Dermis microvascular lymphatic vessel endothelial cell (primary cell): ENCODE measurements at regions not wholly inside any gene's neighbourhood (a gene's known extent, or its start where the extent isn't known, plus 50 kb on each side); places are given as distances from the start of the nearest gene placed in this dataset.

Source experiments
- DNase-seq, 2 donors: peaks; one replicate each; pipeline versions ENCODE4 v3.0.0 to v3.0.0-alpha.2; 2010; ENCODE audit warnings: low read depth in 2 of 2

DNA sequence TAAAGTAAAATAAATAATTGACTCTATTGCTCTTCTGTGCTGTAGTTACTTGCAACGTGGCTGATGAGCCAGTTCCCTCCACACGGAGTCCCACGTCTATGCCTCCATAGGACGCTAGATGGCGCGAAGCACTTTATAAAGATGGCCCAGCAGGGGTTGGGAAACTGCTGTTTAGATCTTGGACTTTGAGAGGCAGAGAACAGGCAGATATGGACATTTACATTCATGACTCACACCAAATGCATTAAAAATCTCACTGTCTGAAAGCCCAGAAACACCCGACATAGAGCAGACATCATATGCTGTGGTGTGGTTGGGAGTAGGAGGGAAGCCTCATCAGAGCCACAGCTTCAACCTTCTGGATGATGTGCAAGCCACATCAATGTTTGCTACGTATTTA, 643.1 kb upstream of the ARGLU1 start:
- DNase-seq: peak; percentile 72 to 88

- DNase-seq: peak in 1 of 2 donors; percentile 48
These were observed 642.7 kb upstream of the ARGLU1 start for GRCh38 chr13:107210723-107211030.

- peak in 1 of 2 donors; percentile 57 for DNase-seq
These were observed 642.1 kb upstream of the ARGLU1 start for GRCh38 chr13:107209824-107210722.

- DNase-seq: peak in 1 of 2 donors; percentile 20
These were observed 641.0 kb upstream of the ARGLU1 start for GRCh38 chr13:107208889-107209288.

DNA sequence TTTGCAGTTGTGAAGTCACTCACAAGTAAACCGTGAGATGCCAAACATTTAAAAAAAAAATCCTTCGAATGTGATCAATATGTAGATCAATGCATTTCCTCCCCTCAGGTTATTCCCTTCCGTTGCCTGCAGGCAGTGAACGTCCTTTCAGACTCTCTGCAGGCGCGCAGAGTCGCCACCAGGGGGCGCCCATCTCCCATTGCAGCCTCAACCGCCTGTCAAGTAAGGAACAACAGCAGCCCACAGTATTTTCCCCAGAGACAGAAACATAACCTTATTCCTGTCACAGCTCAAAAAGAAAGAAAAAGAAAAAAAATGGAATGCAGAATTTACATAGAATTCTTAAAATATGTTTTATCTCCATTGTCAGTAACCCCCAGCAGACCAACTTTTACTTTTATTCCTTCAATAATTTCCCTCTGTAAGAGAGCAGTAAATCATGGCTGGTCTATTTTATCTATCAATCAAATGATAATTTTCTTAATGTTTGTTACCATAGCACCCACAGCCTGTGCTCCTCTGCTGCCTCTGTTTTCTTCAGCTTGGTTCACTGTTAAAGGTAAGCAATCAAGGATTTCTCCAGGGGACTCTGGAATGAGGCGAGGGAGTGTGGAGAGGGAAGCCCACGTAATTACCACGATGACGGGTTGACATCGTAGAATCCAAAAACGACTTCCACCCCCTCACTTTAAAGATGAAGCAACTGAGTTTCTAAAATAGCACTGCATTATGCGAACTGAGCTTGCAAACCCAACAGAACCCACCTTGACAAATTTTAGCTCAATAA, 637.6 kb upstream of the ARGLU1 start:
- DNase-seq: peak; percentile 47 to 79

DNA sequence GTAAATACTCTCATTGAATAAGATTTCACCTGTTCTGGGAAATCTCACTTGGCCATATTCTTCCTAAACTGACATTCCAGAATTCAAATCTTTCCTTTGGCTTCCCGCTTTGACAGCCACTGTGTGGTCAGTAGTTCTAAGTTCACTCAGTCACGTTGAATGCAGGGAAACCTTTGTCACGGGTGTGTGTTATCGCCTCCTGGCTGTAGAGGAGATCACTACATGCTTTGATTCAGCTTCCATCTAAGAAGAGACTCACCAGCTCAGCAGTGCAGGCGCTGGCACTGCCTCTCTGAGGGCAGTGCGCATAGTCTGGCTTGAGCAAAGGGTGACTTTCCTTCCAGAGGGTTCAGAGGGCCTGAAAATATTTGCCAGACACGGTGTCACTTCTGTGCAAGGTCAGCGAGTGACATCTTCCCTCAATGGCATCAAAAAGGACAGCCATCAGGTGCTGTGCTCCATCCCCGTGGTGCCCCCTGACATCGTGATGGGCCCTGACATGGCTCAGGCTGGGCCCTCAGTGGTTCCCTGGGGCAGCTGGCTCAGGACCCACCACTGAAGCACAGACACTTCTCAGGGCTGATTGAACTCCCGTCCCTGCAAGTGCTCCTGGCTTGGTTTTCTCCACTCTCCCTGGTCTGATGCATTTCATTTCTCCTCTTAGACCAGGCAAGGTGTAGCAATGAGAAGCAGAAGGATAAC, 635.4 kb upstream of the ARGLU1 start:
- peak; percentile 73 to 83 for DNase-seq

DNA sequence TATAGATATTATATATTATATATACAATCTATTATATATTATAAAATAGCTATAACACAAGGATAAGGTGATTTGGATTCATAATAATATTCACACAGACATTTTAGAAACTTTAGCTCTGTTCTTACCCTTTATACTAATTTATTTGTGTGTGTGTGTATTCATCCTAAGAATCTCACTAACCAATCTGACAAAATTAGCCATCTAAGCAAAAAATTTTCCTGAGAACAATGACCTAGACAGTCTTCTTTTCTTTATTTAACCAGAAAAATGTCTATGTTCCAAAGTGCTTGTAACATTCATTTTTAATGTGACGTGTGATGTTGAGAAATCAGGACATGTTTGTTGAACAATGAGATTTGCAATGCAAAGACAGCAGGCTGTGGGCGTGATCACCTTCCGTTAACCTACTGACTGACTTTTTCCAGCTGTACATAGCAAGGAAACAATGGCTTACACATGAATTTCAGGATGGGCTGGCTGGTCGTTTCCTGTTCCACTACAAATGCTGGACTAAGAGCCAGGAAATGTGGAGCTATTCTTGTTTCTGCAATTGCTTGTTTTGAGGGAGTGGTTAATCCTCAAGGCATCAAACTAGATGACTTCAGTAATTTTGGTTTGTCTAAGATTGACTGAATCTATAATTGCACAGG, 634.6 kb upstream of the ARGLU1 start:
- peak; percentile 99 to 100 for DNase-seq

- DNase-seq: no peak
These were observed 632.6 kb upstream of the ARGLU1 start for GRCh38 chr13:107200491-107200890.

- no peak for DNase-seq
These were observed 624.4 kb upstream of the ARGLU1 start for GRCh38 chr13:107192289-107192688.

DNA sequence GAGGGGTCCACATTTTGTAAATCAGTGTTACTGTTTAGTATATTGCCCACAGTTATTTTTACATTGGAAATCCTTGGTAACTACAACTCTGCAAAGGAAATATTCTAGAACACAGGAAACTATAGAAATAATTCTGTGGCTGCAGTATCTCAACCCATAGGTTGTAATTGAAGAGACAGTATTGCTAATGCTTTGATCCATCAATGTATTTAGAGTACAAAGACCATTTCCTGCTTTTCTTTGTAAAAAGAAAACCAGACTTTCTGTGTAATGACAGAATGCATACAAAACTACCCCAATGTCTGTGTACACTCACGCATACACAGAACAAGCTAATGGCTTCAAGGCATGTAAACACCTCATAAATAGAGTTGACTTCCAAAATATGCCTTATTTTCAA, 622.1 kb upstream of the ARGLU1 start:
- no peak for DNase-seq

GRCh38 chr13:107185889-107186288, 618.0 kb upstream of the ARGLU1 start:
- peak; percentile 21 to 78 for DNase-seq

- no peak for DNase-seq
These were observed 602.5 kb upstream of the ARGLU1 start for GRCh38 chr13:107170270-107170931.

DNA sequence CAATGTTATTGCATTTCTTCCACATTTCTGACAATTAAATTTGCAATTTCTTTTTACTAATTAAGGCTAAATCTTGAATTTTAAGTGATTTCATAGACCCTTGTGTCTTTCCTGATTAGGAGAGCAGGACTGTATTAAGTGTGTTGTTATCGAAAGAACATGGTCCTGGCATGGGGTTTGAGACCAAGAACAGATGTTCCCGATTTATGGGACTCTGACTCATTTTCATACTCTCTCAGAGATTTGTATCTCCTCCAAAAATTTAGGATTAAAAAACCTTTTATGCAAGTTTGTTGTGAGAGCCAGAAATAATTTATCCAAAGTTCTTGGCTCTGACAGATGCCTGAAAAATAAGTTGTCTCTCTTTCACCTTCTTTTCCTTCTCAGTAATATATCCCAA, 589.3 kb upstream of the ARGLU1 start:
- DNase-seq: no peak

GRCh38 chr13:107144432-107144831, 576.5 kb upstream of the ARGLU1 start:
- DNase-seq: peak; percentile 26 to 33

DNA sequence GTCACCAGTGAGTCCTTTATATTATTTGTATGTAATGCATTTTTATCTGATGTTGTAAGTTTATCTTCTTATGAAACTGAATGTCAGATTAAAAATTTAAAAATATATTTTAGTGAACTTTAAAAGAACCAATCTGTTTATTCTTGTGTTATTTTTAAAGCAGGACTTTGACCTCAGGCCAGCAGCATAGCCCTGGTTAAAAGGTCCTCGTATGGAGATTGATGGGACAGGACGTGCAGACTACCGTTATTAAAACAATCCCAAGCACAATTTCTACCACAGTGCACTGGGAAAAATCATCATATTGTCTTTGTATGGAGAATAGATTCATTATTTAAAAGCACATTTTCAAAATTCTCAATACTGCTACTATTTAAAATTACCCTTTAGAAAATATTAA, 573.8 kb upstream of the ARGLU1 start:
- no peak for DNase-seq

DNA sequence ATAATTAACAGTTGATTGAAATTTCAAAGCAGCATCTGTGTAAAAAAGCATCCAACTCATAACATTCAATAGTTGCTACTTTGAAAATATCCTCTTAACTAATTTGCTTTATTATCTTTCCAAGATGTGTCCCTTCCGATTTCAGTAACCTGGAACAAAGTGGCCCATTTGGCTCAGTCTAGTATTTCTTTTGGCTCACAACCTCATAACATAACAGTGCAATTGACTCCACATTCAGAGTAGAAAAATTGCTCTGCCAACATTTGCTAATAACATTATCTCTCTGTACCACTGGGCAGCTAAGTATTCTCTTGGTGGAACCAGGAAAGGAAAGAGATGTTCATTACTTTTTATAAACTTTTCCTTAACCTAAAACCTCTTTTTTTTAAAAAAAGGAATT, 571.1 kb upstream of the ARGLU1 start:
- peak; percentile 49 to 69 for DNase-seq

DNA sequence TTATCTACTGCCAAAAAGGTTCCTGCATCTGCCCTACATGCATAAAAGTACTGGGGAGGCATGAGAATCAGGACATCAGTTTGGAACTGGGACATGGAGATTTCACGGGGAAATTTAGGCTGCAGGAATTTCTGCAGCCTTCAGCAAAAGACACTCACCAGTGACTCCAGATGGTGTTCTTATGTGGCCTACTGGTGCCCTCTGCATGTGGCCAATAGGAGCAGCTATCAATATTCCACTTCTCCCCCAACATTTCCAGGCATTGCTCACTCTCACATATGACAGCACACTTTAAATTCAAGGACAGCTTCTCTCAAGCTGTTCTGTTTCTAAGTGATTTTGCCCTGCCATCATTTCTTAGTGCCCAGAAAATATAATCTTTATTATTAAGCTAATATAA, 570.5 kb upstream of the ARGLU1 start:
- peak in 1 of 2 donors; percentile 20 for DNase-seq

- peak in 1 of 2 donors; percentile 7 for DNase-seq
These were observed 566.0 kb upstream of the ARGLU1 start for GRCh38 chr13:107133950-107134349.

- no peak for DNase-seq
These were observed 562.6 kb upstream of the ARGLU1 start for GRCh38 chr13:107130566-107130965.

DNA sequence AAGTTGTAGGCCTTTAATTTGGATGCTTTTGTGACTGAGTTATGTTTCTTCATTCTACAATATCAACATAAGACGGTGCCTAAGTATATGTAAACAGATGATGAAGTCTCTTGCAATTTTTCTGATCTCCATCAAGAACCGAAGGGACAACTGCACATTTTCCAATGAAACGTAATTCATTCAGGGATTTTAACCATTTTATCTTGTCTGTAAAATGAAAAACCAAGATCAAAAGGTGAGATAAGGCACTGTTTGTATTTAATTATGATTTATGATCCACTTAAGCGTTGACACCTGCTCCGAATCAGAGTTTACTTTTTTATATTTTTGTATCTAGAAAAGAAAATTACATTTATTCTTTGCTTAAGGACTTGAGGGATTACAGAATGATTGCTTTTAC, 556.8 kb upstream of the ARGLU1 start:
- no peak for DNase-seq

DNA sequence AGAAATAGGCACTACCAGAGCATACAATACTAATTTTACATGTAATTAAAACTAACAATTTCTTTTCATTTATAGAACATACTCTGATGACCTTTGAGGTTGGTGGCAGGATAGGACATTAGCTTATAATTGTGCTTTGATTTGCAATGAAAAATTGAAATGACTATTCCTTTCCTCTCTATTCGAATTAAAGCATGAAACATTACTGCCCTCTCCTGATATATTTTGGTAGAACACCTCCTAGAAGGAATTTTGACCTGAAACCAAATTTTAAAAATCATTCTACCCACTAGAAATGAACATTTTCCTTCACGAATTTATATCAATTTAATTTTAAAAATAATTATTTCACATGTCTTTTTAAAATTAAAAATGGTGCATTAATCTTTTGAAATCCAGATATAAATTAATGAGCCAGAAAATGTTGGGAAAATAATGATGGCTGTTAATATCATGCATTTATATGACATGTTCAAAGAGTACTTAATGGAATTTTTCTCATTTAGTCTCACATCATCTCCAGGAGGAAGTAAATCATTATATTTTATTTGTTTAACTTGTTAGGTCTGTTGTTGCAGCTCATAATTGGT, 556.3 kb upstream of the ARGLU1 start:
- peak; percentile 36 to 46 for DNase-seq
